H7 (cell line): ENCODE measurements at regions not wholly inside any gene's neighbourhood (a gene's known extent, or its start where the extent isn't known, plus 50 kb on each side); places are given as distances from the start of the nearest gene placed in this dataset.
"Not testable (repeated sequence)": the region's sequence is repeated elsewhere in the genome, so short reads cannot be mapped to it uniquely, and the experiment has no call there.

Experiments
- DNase-seq: peaks from one replicate; pipeline ENCODE4 v3.0.0; 2012
- H3K27me3 ChIP-seq: 2 replicates; pipeline ENCODE4 v1.6.0; 2011; ENCODE audit warnings: mild to moderate bottlenecking, low read length; ENCODE audit not compliant: control insufficient read depth, insufficient read depth
- H3K36me3 ChIP-seq: replicated peaks from 2 replicates; pipeline ENCODE4 v1.5.1; 2011; ENCODE audit warnings: low read length; ENCODE audit not compliant: control insufficient read depth, insufficient read depth
- H3K4me3 ChIP-seq: 2 replicates; pipeline ENCODE4 v1.5.1; 2011; ENCODE audit warnings: low read depth, mild to moderate bottlenecking, control low read depth, low read length, moderate library complexity; ENCODE audit not compliant: insufficient read depth

DNA sequence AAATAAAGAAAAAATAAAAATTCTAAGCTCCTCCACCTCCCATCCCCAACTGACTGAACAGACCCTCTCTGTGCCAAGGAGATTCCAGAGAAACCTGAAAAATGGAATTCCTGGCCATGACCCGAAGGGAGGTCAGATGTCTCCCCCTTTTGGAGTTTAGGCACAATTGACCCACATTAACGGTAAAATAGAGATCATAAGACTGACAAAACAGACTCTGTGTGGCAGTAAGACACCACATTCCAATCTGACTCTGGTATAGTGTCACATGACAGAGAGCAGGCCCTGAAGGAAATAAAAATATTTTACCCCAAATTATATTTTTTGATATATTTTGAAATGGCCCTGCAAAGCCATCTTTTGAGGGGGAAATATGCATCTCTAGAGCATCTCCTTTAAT is 115.1 kb upstream of the ZKSCAN2 start:
- H3K4me3 ChIP-seq: no peak overlapping the region
- H3K27me3 ChIP-seq: no peaks in the 10 kb centered on the region
- DNase-seq: no peak
- H3K36me3 ChIP-seq: no peaks in the 10 kb centered on the region

DNA sequence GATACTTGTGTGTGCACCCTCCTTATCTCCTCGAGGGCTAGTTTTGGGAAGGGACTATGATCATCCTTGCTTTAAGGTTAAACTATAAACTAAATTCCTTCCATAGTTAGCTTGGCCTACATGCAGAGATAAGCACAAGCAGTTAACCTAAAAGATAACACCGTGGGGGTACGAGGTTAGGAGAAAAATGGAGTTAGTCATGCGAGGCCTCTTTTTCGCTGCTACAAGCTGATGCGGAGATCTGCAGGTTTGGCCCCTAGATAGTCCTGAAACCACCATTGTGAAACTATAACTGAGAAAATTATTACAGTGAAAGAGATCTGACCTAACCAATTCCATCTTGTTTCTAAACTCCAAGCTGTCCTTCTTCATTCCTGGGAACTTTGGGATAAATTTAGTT is 113.7 kb upstream of the ZKSCAN2 start:
- Histone ChIP-seq H3K27me3 (no peaks in the 10 kb centered on the region), H3K36me3 (no peaks in the 10 kb centered on the region), H3K4me3 (no peak overlapping the region)
- DNase-seq: no peak

- Histone ChIP-seq H3K27me3 (no peaks in the 10 kb centered on the region), H3K36me3 (no peaks in the 10 kb centered on the region), H3K4me3 (no peak overlapping the region)
- no peak for DNase-seq
Measured at GRCh38 chr16:25370541-25370940, 112.9 kb upstream of the ZKSCAN2 start.

- no peaks in the 10 kb centered on the region for H3K27me3 ChIP-seq
- no peaks in the 10 kb centered on the region for H3K36me3 ChIP-seq
- no peak overlapping the region for H3K4me3 ChIP-seq
- DNase-seq: no peak
Measured at GRCh38 chr16:25367773-25368524, 110.3 kb upstream of the ZKSCAN2 start.

DNA sequence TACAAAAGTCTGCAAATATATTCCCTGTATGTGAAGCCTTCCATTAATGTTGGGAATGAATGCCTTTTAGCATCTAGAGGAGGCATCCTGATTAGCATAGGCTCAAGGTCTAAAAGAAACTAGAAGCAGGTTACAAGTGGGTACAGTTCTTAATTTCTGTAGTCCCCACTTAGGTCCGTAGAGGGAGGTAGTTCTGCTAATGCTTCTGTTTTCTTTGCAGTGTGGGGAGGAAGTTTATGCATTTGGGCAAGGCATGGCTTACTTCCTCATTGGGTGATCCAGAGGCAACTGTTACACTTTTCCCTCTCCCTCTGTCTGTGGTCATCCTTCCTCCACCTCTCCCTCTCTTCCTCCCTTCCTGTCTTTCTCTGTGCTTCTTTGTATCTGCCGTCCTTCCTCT is 108.4 kb upstream of the ZKSCAN2 start:
- no peak overlapping the region for H3K4me3 ChIP-seq
- H3K27me3 ChIP-seq: no peaks in the 10 kb centered on the region
- no peaks in the 10 kb centered on the region for H3K36me3 ChIP-seq
- peak; percentile 11 for DNase-seq

GRCh38 chr16:25359516-25359915 is 101.9 kb upstream of the ZKSCAN2 start:
- H3K36me3 ChIP-seq, H3K27me3 ChIP-seq, H3K4me3 ChIP-seq, DNase-seq: not testable (repeated sequence)

DNA sequence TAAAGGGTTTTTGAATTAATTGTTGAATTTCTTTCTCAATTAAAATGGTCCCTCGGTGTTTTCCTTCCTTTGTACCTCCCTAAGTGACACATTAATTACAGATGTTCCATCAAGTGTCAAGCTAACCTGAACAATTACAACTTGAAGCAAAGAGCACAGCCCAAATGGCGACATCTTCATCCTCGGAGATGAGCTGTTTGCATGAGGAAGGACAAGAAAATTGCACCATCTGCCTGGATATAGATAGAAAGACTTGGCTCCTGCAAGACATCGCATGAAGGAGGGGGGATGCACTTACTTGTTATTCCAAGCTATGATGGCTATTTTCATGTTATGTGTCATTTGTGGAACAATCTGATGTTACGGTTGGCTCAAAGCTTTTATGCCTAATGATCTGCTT is 86.4 kb upstream of the ZKSCAN2 start:
- no peaks in the 10 kb centered on the region for H3K36me3 ChIP-seq
- no peak overlapping the region for H3K4me3 ChIP-seq
- no peak for DNase-seq
- H3K27me3 ChIP-seq: no peaks in the 10 kb centered on the region

DNA sequence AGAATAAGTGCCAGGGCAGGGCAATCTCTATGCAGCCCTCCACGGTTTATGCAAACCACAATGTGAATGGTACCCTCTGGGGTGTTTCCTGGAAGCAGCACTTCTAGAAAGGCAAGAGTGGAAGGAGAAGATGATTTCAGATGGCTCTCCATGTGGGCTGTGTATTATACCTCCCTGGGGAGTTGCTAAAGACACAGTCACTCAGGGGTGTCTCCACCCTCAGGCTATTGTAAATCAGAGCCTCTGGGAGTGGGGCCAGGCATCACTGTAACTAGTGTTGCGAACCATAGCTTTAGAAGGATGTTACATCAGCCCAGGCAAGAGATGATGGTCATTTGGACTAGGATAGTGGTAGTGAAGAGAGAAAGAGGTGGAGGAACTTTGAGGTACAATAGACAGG is 83.3 kb upstream of the ZKSCAN2 start:
- H3K36me3 ChIP-seq: no peaks in the 10 kb centered on the region
- H3K27me3 ChIP-seq: no peaks in the 10 kb centered on the region
- H3K4me3 ChIP-seq: no peak overlapping the region
- no peak for DNase-seq

DNA sequence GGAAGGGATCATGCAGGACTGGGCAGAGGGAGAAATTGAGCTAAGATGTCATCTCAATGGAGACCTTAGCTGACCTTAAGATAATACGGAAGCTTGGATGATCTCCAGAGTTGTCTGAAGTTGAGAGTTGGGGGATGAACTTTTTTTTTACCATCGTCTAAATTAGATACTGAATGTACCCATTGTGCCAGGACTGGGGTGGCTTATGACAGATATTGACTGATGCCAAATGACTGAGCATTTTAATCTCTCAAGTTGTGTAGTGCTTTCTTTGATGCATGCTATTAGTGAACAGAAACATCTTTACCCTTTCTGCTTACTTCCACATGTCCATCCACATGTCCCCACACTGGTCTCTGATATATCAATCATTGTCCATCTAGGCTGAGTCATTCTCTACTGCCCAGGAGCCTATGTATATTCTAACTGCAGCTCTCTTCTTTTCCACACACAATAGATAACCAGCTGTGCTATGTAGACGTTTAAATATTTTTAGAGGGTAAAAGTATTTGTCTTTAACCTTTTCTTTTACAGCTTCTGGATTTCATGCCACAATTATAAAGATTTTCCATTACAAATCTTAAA is 60.2 kb upstream of the ZKSCAN2 start:
- Histone ChIP-seq H3K4me3 (no peak overlapping the region), H3K27me3 (no peaks in the 10 kb centered on the region), H3K36me3 (no peaks in the 10 kb centered on the region)
- DNase-seq: peak; percentile 16

- Histone ChIP-seq H3K4me3 (no peak overlapping the region), H3K27me3 (no peaks in the 10 kb centered on the region), H3K36me3 (no peaks in the 10 kb centered on the region)
- no peak for DNase-seq
Measured at GRCh38 chr16:25311950-25312349, 54.3 kb upstream of the ZKSCAN2 start.

DNA sequence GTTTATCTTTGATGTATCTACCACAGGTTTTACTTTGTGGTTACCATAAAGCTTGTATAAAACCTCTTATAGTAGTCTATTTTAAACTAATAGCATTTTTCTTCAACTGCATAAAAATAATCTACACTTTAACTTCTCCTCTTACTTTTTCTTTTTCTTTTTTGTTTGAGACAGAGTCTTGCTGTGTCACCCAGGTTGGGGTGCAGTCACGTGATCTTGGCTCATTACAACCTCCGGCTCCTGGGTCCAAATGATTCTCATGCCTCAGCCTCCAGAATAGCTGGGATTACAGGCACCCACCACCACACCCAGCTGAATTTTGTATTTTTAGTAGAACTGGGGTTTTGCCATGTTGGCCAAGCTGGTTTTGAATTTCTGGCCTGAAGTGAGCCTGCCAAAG is 53.4 kb upstream of the ZKSCAN2 start:
- Histone ChIP-seq H3K27me3 (no peaks in the 10 kb centered on the region), H3K4me3 (no peak overlapping the region), H3K36me3 (no peaks in the 10 kb centered on the region)
- no peak for DNase-seq
